Astrocyte (in vitro differentiated cells and primary cell): ENCODE measurements at regions not wholly inside any gene's neighbourhood (a gene's known extent, or its start where the extent isn't known, plus 50 kb on each side); places are given as distances from the start of the nearest gene placed in this dataset.
A peak's percentile ranks its signal among the peaks of the same experiment; 100 is the strongest.

Source experiments
- DNase-seq: peaks from one replicate; pipeline ENCODE4 v3.0.0-alpha.2; 2010; ENCODE audit warnings: low read depth
- FAIRE-seq: peaks from 2 replicates; lab custom pipeline; 2011; peaks lifted over from hg19 to GRCh38; lab: Jason Lieb, UNC
- H2AFZ ChIP-seq: 2 replicates; pipeline ENCODE4 v1.6.0; 2012; ENCODE audit warnings: low read depth, low read length, inconsistent platforms
- H3K27ac ChIP-seq: 2 replicates; pipeline ENCODE4 v1.5.1; 2011; ENCODE audit warnings: low read depth, low read length, inconsistent platforms
- H3K27me3 ChIP-seq: 2 replicates; pipeline ENCODE4 v1.6.0; 2011; ENCODE audit warnings: low read length, inconsistent platforms; ENCODE audit not compliant: insufficient read depth
- H3K36me3 ChIP-seq: 2 replicates; pipeline ENCODE4 v1.5.1; 2011; ENCODE audit warnings: low read length, inconsistent platforms; ENCODE audit not compliant: insufficient read depth
- H3K4me1 ChIP-seq: 2 replicates; pipeline ENCODE4 v1.5.1; 2011; ENCODE audit warnings: low read length, inconsistent platforms; ENCODE audit not compliant: insufficient read depth
- H3K4me2 ChIP-seq: 2 replicates; pipeline ENCODE4 v1.6.0; 2012; ENCODE audit warnings: low read length, inconsistent platforms
- H3K4me3 ChIP-seq: 2 replicates; pipeline ENCODE4 v1.5.1; 2011; ENCODE audit warnings: low read depth, mild to moderate bottlenecking, low read length, inconsistent platforms; ENCODE audit not compliant: insufficient read depth
- H3K79me2 ChIP-seq: 2 replicates; pipeline ENCODE4 v1.6.0; 2012; ENCODE audit warnings: mild to moderate bottlenecking, low read length, inconsistent platforms; ENCODE audit not compliant: insufficient read depth
- H3K9ac ChIP-seq: 2 replicates; pipeline ENCODE4 v1.6.0; 2012; ENCODE audit warnings: mild to moderate bottlenecking, low read length, inconsistent platforms
- H3K9me3 ChIP-seq: 2 replicates; pipeline ENCODE4 v1.5.1; 2012; ENCODE audit warnings: low read depth, mild to moderate bottlenecking, low read length, inconsistent platforms; ENCODE audit not compliant: insufficient read depth
- H4K20me1 ChIP-seq: 2 replicates; pipeline ENCODE4 v1.6.0; 2012; ENCODE audit warnings: low read length, inconsistent platforms; ENCODE audit not compliant: insufficient read depth
- H3K27ac Mint-ChIP-seq: one replicate; pipeline ENCODE4 v1.8.0; 2021; ENCODE audit warnings: mild to moderate bottlenecking, mixed read lengths; ENCODE audit not compliant: unreplicated experiment
- H3K27me3 Mint-ChIP-seq: one replicate; pipeline ENCODE4 v1.8.0; 2021; ENCODE audit warnings: low read depth, mixed read lengths; ENCODE audit not compliant: unreplicated experiment
- H3K36me3 Mint-ChIP-seq: one replicate; pipeline ENCODE4 v1.8.0; 2021; ENCODE audit warnings: low read depth, mixed read lengths; ENCODE audit not compliant: unreplicated experiment
- H3K4me1 Mint-ChIP-seq: one replicate; pipeline ENCODE4 v1.8.0; 2021; ENCODE audit warnings: low read depth, mixed read lengths; ENCODE audit not compliant: unreplicated experiment
- H3K4me3 Mint-ChIP-seq: one replicate; pipeline ENCODE4 v1.8.0; 2021; ENCODE audit warnings: mild to moderate bottlenecking, moderate library complexity, mixed read lengths; ENCODE audit not compliant: unreplicated experiment
- H3K9me3 Mint-ChIP-seq: one replicate; pipeline ENCODE4 v1.8.0; 2021; ENCODE audit warnings: mild to moderate bottlenecking, mixed read lengths; ENCODE audit not compliant: unreplicated experiment
- CTCF ChIP-seq: IDR thresholded peaks from 2 replicates; pipeline ENCODE4 v1.5.1; 2011; ENCODE audit warnings: low read depth, mild to moderate bottlenecking, inconsistent platforms, low read length, moderate library complexity; ENCODE audit not compliant: insufficient read depth
- EZH2 ChIP-seq: IDR thresholded peaks from 2 replicates; pipeline ENCODE4 v1.6.1; 2012; ENCODE audit warnings: mild to moderate bottlenecking, low read length, inconsistent platforms; ENCODE audit not compliant: insufficient read depth

DNA sequence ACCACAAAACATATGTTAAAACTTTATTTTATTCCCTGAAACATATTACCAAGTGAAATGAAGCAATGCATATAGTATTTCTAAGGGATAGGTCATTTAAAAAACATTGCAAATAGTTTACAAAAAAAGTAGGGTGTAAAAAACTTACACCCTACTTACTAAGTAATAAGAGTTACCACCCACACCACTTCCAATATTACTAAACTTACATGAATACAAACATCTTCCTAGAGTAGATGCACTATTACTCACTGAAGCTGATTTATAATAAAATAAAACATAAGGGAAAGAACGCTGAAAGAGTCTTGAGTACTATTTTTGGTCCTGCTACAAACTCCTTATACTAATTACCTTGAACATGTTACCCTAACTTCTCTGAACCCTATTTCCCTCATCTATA is 289.4 kb downstream of the HINT1 start:
- Mint-ChIP-seq H3K27ac (no peak overlapping the region), H3K4me3 (no peak overlapping the region), H3K4me1 (no peaks in the 10 kb centered on the region), H3K36me3 (no peaks in the 10 kb centered on the region), H3K27me3 (no peaks in the 10 kb centered on the region), H3K9me3 (peaks cover 1% of the 10 kb centered on the region)
- Histone ChIP-seq H3K4me2 (no peak overlapping the region), H3K9me3 (no peaks in the 10 kb centered on the region), H3K9ac (no peak overlapping the region), H3K79me2 (no peaks in the 10 kb centered on the region), H3K4me3 (no peak overlapping the region), H2AFZ (no peak overlapping the region), H3K27ac (no peak overlapping the region), H3K27me3 (no peaks in the 10 kb centered on the region), H3K4me1 (no peaks in the 10 kb centered on the region), H3K36me3 (no peaks in the 10 kb centered on the region), H4K20me1 (no peaks in the 10 kb centered on the region)
- FAIRE-seq: no peak
- no peak for DNase-seq
- TF ChIP-seq EZH2: no peak
- TF ChIP-seq CTCF: no peak

GRCh38 chr5:130874861-130875417 is 290.1 kb downstream of the HINT1 start:
- H3K27ac Mint-ChIP-seq: no peak overlapping the region
- no peaks in the 10 kb centered on the region for H3K4me1 Mint-ChIP-seq
- H3K27me3 Mint-ChIP-seq: no peaks in the 10 kb centered on the region
- DNase-seq (no peak), FAIRE-seq (no peak)
- Histone ChIP-seq H4K20me1 (no peaks in the 10 kb centered on the region), H3K79me2 (no peaks in the 10 kb centered on the region), H3K36me3 (no peaks in the 10 kb centered on the region), H2AFZ (no peak overlapping the region), H3K4me2 (no peak overlapping the region), H3K4me3 (no peak overlapping the region), H3K4me1 (no peaks in the 10 kb centered on the region), H3K27me3 (no peaks in the 10 kb centered on the region), H3K27ac (no peak overlapping the region), H3K9ac (no peak overlapping the region), H3K9me3 (no peaks in the 10 kb centered on the region)
- no peak for TF ChIP-seq CTCF
- TF ChIP-seq EZH2: no peak
- H3K4me3 Mint-ChIP-seq: no peak overlapping the region
- H3K36me3 Mint-ChIP-seq: no peaks in the 10 kb centered on the region
- peaks cover 1% of the 10 kb centered on the region for H3K9me3 Mint-ChIP-seq

- no peaks in the 10 kb centered on the region for H3K9me3 ChIP-seq
- no peak overlapping the region for H3K4me2 ChIP-seq
- no peaks in the 10 kb centered on the region for H3K79me2 ChIP-seq
- Mint-ChIP-seq H3K9me3 (peaks cover 1% of the 10 kb centered on the region), H3K4me1 (peaks cover 9% of the 10 kb centered on the region), H3K27me3 (no peaks in the 10 kb centered on the region), H3K36me3 (no peaks in the 10 kb centered on the region), H3K27ac (no peak overlapping the region), H3K4me3 (no peak overlapping the region)
- no peak overlapping the region for H3K4me3 ChIP-seq
- no peak overlapping the region for H2AFZ ChIP-seq
- H3K27me3 ChIP-seq: no peaks in the 10 kb centered on the region
- TF ChIP-seq EZH2 (no peak), CTCF (peak; percentile 48)
- no peak overlapping the region for H3K9ac ChIP-seq
- FAIRE-seq: no peak
- H3K4me1 ChIP-seq: no peaks in the 10 kb centered on the region
- H3K36me3 ChIP-seq: no peaks in the 10 kb centered on the region
- no peaks in the 10 kb centered on the region for H4K20me1 ChIP-seq
- DNase-seq: peak; percentile 1
- no peak overlapping the region for H3K27ac ChIP-seq
Observed at GRCh38 chr5:130871346-130872086, 293.5 kb downstream of the HINT1 start.
